Upper lobe of left lung (tissue), 6 donors: ENCODE measurements at regions not wholly inside any gene's neighbourhood (a gene's known extent, or its start where the extent isn't known, plus 50 kb on each side); places are given as distances from the start of the nearest gene placed in this dataset.

ENCODE experiments used
- ATAC-seq, 2 donors: fragments of 200-7000 bp; cut with Tn5 transposase; one replicate each; pipeline ENCODE4 v1.9.1; 2022; ENCODE audit warnings: mild to moderate bottlenecking in 2 of 2, moderate library complexity in 2 of 2; ENCODE audit not compliant: low FRiP score in 2 of 2
- DNase-seq, 2 donors: peaks; one replicate each; pipeline ENCODE4 v3.0.0-alpha.2; 2019 to 2020
- H3K27ac ChIP-seq, 4 donors: fragments of 200-600 bp; sonication (generic); one replicate each; pipeline ENCODE4 v1.5.1; 2016 to 2019
- H3K27me3 ChIP-seq, 4 donors: fragments of 200-600 bp; sonication (generic); one replicate each; pipeline ENCODE4 v1.5.1; 2017 to 2019
- H3K36me3 ChIP-seq, 4 donors: fragments of 200-600 bp; sonication (generic); one replicate each; pipeline ENCODE4 v1.5.1; 2016 to 2019
- H3K4me1 ChIP-seq, 4 donors: fragments of 200-600 bp; sonication (generic); one replicate each; pipeline ENCODE4 v1.5.1; 2018 to 2019
- H3K4me3 ChIP-seq, 4 donors: fragments of 200-600 bp; sonication (generic); one replicate each; pipeline ENCODE4 v1.5.1; 2017 to 2019; ENCODE audit warnings: mild to moderate bottlenecking in 2 of 4, moderate library complexity in 1 of 4
- H3K9me3 ChIP-seq, 4 donors: fragments of 200-600 bp; sonication (generic); one replicate each; pipeline ENCODE4 v1.5.1; 2018 to 2019
- EP300 ChIP-seq, 4 donors: sonication (generic); formaldehyde crosslinking; IDR thresholded peaks; one replicate each; pipeline ENCODE4 v1.5.1; 2017; ENCODE audit warnings: antibody characterized with exemption in 4 of 4, control low read depth in 2 of 4
- POLR2A ChIP-seq, 4 donors: fragments of 450-650 bp; IDR thresholded peaks; one replicate each; pipeline ENCODE4 v1.5.1; 2016 to 2017; ENCODE audit warnings: antibody characterized with exemption in 4 of 4, mild to moderate bottlenecking in 2 of 4
- POLR2AphosphoS5 ChIP-seq, 2 donors: sonication (generic); formaldehyde crosslinking; IDR thresholded peaks; one replicate each; pipeline ENCODE4 v1.5.1; 2017; ENCODE audit warnings: antibody characterized with exemption in 2 of 2
- WGBS, 2 donors: methylation state at CpG; one replicate each; pipeline ENCODE4 v1.1.5; 2017 to 2018; 5-methylcytosine and 5-hydroxymethylcytosine counted together
- TF ChIP-seq, protein P1 (sequence below), 6 experiments: fragments of 450-650 bp in 4 of 6; fragments of 200-600 bp in 2 of 6; sonication (generic) in 2 of 6; IDR thresholded peaks; one replicate each; pipeline ENCODE4 v1.5.1; 2016 to 2019; ENCODE audit warnings: antibody characterized with exemption in 6 of 6
- donor health status: DM: no; HTN: no; CAD: no; lungs with moderate emphysema.
- donor health status: DM: no; HTN: yes; CAD: no; lungs with severe emphysema.

DNA sequence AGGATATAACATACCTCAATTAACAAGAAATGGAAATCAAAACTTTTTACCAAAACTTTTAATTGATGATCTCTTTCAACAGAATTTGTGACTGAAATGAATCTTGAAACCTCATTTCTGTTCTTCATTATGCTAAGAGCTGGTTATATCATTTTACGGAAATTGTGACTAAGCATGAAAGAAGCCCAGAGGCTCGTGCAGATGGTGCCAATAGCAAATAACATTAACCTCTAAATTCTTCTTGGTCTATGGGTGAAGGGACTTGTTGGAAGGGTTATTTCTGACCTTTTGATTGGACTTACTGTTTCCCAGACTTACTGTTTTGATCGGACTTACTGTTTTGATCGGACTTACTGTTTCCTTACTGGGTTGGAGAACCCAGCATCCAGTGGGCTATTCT is 435.6 kb downstream of the TDRD15 start:
- H3K9me3 ChIP-seq, result no peaks in the 10 kb centered on the region
- H3K27me3 ChIP-seq, result no peaks in the 10 kb centered on the region
- no peak for TF ChIP-seq EP300 (IDR thresholded peaks at IDR 0.05)
- TF ChIP-seq, protein P1, sequence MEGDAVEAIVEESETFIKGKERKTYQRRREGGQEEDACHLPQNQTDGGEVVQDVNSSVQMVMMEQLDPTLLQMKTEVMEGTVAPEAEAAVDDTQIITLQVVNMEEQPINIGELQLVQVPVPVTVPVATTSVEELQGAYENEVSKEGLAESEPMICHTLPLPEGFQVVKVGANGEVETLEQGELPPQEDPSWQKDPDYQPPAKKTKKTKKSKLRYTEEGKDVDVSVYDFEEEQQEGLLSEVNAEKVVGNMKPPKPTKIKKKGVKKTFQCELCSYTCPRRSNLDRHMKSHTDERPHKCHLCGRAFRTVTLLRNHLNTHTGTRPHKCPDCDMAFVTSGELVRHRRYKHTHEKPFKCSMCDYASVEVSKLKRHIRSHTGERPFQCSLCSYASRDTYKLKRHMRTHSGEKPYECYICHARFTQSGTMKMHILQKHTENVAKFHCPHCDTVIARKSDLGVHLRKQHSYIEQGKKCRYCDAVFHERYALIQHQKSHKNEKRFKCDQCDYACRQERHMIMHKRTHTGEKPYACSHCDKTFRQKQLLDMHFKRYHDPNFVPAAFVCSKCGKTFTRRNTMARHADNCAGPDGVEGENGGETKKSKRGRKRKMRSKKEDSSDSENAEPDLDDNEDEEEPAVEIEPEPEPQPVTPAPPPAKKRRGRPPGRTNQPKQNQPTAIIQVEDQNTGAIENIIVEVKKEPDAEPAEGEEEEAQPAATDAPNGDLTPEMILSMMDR (IDR thresholded peaks at IDR 0.05), result no peak
- TF ChIP-seq POLR2AphosphoS5 (IDR thresholded peaks at IDR 0.05), result no peak
- TF ChIP-seq POLR2A (IDR thresholded peaks at IDR 0.05), result no peak
- 83% methylated on average over 4 of the region's 4 CpGs for WGBS, 2 donors
- DNase-seq (no peak), ATAC-seq (no peak)
- H3K27ac ChIP-seq, result no peak overlapping the region
- H3K4me1 ChIP-seq, result no peaks in the 10 kb centered on the region
- H3K4me3 ChIP-seq, result no peak overlapping the region
- H3K36me3 ChIP-seq, result no peaks in the 10 kb centered on the region

DNA sequence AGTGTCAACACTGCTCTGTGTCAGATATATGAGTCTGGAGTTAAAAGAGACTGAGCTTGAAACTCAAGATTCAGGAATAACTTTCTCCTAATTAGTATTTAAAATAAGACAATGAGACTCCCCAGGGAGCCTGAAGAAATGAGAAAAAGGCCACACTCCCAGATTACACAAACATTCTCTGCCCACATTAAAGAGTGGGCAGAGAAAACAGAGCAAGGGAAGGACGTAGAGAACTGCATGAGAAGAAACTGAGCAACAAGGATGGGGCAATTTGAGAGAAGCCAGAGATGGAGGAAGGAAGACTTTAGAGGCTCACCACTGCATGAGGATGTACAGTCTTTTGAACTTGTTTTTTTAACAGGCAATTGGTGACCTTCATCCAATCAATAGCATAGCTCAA is 438.2 kb downstream of the TDRD15 start:
- TF ChIP-seq, protein P1 (IDR thresholded peaks at IDR 0.05), result no peak
- TF ChIP-seq POLR2AphosphoS5 (IDR thresholded peaks at IDR 0.05), result no peak
- TF ChIP-seq POLR2A (IDR thresholded peaks at IDR 0.05), result no peak
- no peak for TF ChIP-seq EP300 (IDR thresholded peaks at IDR 0.05)
- H3K9me3 ChIP-seq, result no peaks in the 10 kb centered on the region
- no peaks in the 10 kb centered on the region for H3K27me3 ChIP-seq
- 56% methylated on average over 1 of the region's 1 CpG; no CpG with 5 or more reads in 1 of the 2 donors for WGBS, 2 donors
- H3K4me3 ChIP-seq, result no peak overlapping the region
- no peaks in the 10 kb centered on the region for H3K36me3 ChIP-seq
- H3K27ac ChIP-seq, result no peak overlapping the region
- ATAC-seq (no peak), DNase-seq (no peak)
- H3K4me1 ChIP-seq, result no peaks in the 10 kb centered on the region

GRCh38 chr2:21567395-21567794 is 443.6 kb downstream of the TDRD15 start:
- no peak for ATAC-seq
- no peak for TF ChIP-seq EP300 (IDR thresholded peaks at IDR 0.05)
- no peak for TF ChIP-seq POLR2AphosphoS5 (IDR thresholded peaks at IDR 0.05)
- TF ChIP-seq, protein P1 (IDR thresholded peaks at IDR 0.05), result no peak
- TF ChIP-seq POLR2A (IDR thresholded peaks at IDR 0.05), result no peak

GRCh38 chr2:21571686-21572085 is 447.9 kb downstream of the TDRD15 start:
- no peak overlapping the region for H3K4me3 ChIP-seq
- ATAC-seq (no peak), DNase-seq (no peak)
- H3K27me3 ChIP-seq, result no peaks in the 10 kb centered on the region
- no peaks in the 10 kb centered on the region for H3K9me3 ChIP-seq
- no peak overlapping the region for H3K27ac ChIP-seq
- no peaks in the 10 kb centered on the region for H3K36me3 ChIP-seq
- no peaks in the 10 kb centered on the region for H3K4me1 ChIP-seq
- no peak for TF ChIP-seq POLR2A (IDR thresholded peaks at IDR 0.05)
- TF ChIP-seq, protein P1 (IDR thresholded peaks at IDR 0.05), result no peak
- no peak for TF ChIP-seq POLR2AphosphoS5 (IDR thresholded peaks at IDR 0.05)
- no peak for TF ChIP-seq EP300 (IDR thresholded peaks at IDR 0.05)

More at GRCh38 chr2:21567395-21567794, 443.6 kb downstream of the TDRD15 start:
- no peak overlapping the region for H3K4me3 ChIP-seq
- no peaks in the 10 kb centered on the region for H3K4me1 ChIP-seq
- no peaks in the 10 kb centered on the region for H3K36me3 ChIP-seq
- no peaks in the 10 kb centered on the region for H3K27me3 ChIP-seq
- DNase-seq, result no peak
- H3K27ac ChIP-seq, result no peak overlapping the region
- WGBS, 2 donors, result 47 to 53% methylated on average over 5 of the region's 5 CpGs
- no peaks in the 10 kb centered on the region for H3K9me3 ChIP-seq

DNA sequence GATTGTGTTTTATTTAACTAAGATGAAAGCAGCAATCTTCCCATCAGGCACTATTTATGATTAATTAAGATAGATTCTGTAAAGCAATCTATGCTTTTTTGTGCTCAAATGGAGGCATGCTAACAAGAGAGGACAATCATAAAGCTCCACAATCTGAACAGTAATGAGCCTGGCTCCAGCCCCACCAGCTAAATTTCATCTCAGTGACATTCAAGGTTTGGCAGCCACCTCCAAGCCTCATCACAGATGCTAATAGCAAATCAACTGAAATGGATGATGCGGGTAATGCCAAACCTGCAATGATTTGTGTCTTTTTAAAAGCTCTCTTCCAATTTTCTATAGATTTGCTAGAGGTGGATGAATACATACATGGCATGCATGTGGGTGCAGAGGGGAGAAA is 456.6 kb downstream of the TDRD15 start:
- Histone ChIP-seq H3K4me1 (no peaks in the 10 kb centered on the region), H3K27me3 (no peaks in the 10 kb centered on the region), H3K27ac (no peak overlapping the region), H3K4me3 (no peak overlapping the region), H3K9me3 (no peaks in the 10 kb centered on the region), H3K36me3 (no peaks in the 10 kb centered on the region)
- WGBS, 2 donors, result 83 to 95% methylated on average over 1 of the region's 1 CpG
- ATAC-seq, result no peak
- TF ChIP-seq, protein P1 (IDR thresholded peaks at IDR 0.05), result no peak
- no peak for TF ChIP-seq POLR2A (IDR thresholded peaks at IDR 0.05)
- TF ChIP-seq EP300 (IDR thresholded peaks at IDR 0.05), result no peak
- TF ChIP-seq POLR2AphosphoS5 (IDR thresholded peaks at IDR 0.05), result no peak
- no peak for DNase-seq
